ENCODE measurements at regions not wholly inside any gene's neighbourhood (a gene's known extent, or its start where the extent isn't known, plus 50 kb on each side); places are given as distances from the start of the nearest gene placed in this dataset.

DNA sequence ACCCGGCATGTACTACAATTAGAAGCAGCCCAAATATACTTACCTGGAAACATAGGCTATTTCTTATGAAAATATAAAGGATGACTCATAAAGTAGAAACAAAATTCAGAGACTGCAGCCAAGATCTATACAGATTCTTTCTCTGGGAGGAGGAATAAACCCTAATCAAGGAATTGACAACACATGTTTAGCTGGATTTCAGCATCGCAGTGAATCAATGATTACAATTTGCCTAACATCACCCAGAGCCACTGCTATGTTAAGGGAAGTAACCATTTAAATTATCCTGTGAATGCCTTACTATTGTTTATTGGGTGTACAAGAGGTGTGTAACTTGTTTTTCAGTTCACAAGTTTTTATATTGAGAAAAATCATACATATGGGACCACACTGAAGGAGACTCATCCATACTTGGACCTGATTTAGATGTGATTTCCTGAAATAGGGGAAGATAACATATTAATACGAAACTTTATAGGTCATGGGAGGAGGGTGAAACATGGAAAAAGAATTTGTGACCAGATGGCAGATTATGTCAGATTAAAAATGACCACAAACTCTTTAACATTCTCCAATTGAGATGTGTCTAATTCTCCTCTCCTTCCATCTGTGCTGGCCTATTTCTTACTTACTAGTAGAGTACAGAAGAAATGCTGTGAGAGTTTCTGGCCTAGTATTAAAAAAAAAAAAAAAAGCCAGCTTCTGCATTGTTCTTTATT is 1168.4 kb downstream of the SLITRK1 start:
- TF ChIP-seq BRCA1 (IDR thresholded peaks at IDR 0.05; ENCODE audit: low read depth, low read length) (no peak), CEBPB (IDR thresholded peaks at IDR 0.05; ENCODE audit: borderline replicate concordance in 1 of 2, low read depth in 2 of 2, low read length in 2 of 2) (no peak), ZBED1 (IDR thresholded peaks at IDR 0.05; ENCODE audit: borderline replicate concordance) (no peak)

Measured in GM12878 (cell line).